Caki2 (cell line): ENCODE measurements at regions not wholly inside any gene's neighbourhood (a gene's known extent, or its start where the extent isn't known, plus 50 kb on each side); places are given as distances from the start of the nearest gene placed in this dataset.
"Not testable (repeated sequence)": the region's sequence is repeated elsewhere in the genome, so short reads cannot be mapped to it uniquely, and the experiment has no call there.

Experiments
- DNase-seq: peaks from one replicate; pipeline ENCODE4 v3.0.0-alpha.2; 2015; ENCODE audit warnings: low read depth
- in situ Hi-C: cut with HindIII; loops from 2 replicates; pipeline ENCODE4 v1.10.0; 2016; ENCODE audit warnings: low sequenced_read_pairs, low pct_unique_long_range_greater_than_20kb, mixed read lengths

- in situ Hi-C loops: no loop called here
- no peak for DNase-seq
Measured at GRCh38 chr6:27829453-27830211, 82.6 kb downstream of the OR2B2 start.

GRCh38 chr6:27827477-27827876 lies 84.7 kb downstream of the OR2B2 start:
- DNase-seq, in situ Hi-C loops: not testable (repeated sequence)

- DNase-seq, in situ Hi-C loops: not testable (repeated sequence)
Measured at GRCh38 chr6:27826612-27826985, 85.6 kb downstream of the OR2B2 start.

GRCh38 chr6:27825848-27826611 lies 86.2 kb downstream of the OR2B2 start:
- in situ Hi-C loops, DNase-seq: not testable (repeated sequence)

GRCh38 chr6:27825025-27825793 lies 87.0 kb downstream of the OR2B2 start:
- DNase-seq: peak; percentile 42
- in situ Hi-C loops: no loop called here

GRCh38 chr6:27824211-27825024 lies 87.8 kb downstream of the OR2B2 start:
- in situ Hi-C loops: not testable (repeated sequence)

GRCh38 chr6:27823714-27824210 lies 88.4 kb downstream of the OR2B2 start:
- in situ Hi-C loops: not testable (repeated sequence)
- DNase-seq: peak; percentile 70

More at GRCh38 chr6:27824211-27825024, 87.8 kb downstream of the OR2B2 start:
- DNase-seq: peak; percentile 44

GRCh38 chr6:27816906-27817305 lies 95.3 kb downstream of the OR2B2 start:
- DNase-seq: no peak
- in situ Hi-C loops: no loop called here

- peak; percentile 94 for DNase-seq
- in situ Hi-C loops: no loop called here
Measured at GRCh38 chr6:27814665-27815424, 97.4 kb downstream of the OR2B2 start.

- DNase-seq, in situ Hi-C loops: not testable (repeated sequence)
Measured at GRCh38 chr6:27814415-27814664, 97.9 kb downstream of the OR2B2 start.

- DNase-seq: no peak
- in situ Hi-C loops: no loop called here
Measured at GRCh38 chr6:27812805-27813492, 99.2 kb downstream of the OR2B2 start.

- in situ Hi-C loops: no loop called here
- DNase-seq: peak; percentile 25
Measured at GRCh38 chr6:27812078-27812804, 100.0 kb downstream of the OR2B2 start.

- DNase-seq: peak; percentile 19
- in situ Hi-C loops: no loop called here
Measured at GRCh38 chr6:27811451-27811772, 100.8 kb downstream of the OR2B2 start.

GRCh38 chr6:27810768-27811450 lies 101.3 kb downstream of the OR2B2 start:
- DNase-seq: peak; percentile 25
- in situ Hi-C loops: no loop called here

GRCh38 chr6:27809939-27810767 lies 102.0 kb downstream of the OR2B2 start:
- in situ Hi-C loops: no loop called here
- DNase-seq: peak; percentile 93
